ENCODE measurements at regions not wholly inside any gene's neighbourhood (a gene's known extent, or its start where the extent isn't known, plus 50 kb on each side); places are given as distances from the start of the nearest gene placed in this dataset.

GRCh38 chr9:106632621-106633020 lies 230.3 kb upstream of the ZNF462 start:
- Histone ChIP-seq H3K36me3 (no peaks in the 10 kb centered on the region), H3K27ac (no peak overlapping the region)
- TF ChIP-seq CTCF (IDR thresholded peaks at IDR 0.05) = no peak

GRCh38 chr9:106634183-106634582 lies 228.8 kb upstream of the ZNF462 start:
- no peaks in the 10 kb centered on the region for H3K4me1 ChIP-seq
- no peaks in the 10 kb centered on the region for H3K9me3 ChIP-seq
- no peak for DNase-seq (ENCODE audit: low spot score)
- TF ChIP-seq CTCF (IDR thresholded peaks at IDR 0.05) = no peak
- H3K4me3 ChIP-seq = no peak overlapping the region
- H3K27ac ChIP-seq = no peak overlapping the region
- H3K27me3 ChIP-seq = no peaks in the 10 kb centered on the region
- H3K36me3 ChIP-seq = no peaks in the 10 kb centered on the region

More at GRCh38 chr9:106632621-106633020, 230.3 kb upstream of the ZNF462 start:
- Histone ChIP-seq H3K9me3 (no peaks in the 10 kb centered on the region), H3K4me3 (no peak overlapping the region), H3K27me3 (no peaks in the 10 kb centered on the region), H3K4me1 (no peaks in the 10 kb centered on the region)
- DNase-seq (ENCODE audit: low spot score) = no peak

DNA sequence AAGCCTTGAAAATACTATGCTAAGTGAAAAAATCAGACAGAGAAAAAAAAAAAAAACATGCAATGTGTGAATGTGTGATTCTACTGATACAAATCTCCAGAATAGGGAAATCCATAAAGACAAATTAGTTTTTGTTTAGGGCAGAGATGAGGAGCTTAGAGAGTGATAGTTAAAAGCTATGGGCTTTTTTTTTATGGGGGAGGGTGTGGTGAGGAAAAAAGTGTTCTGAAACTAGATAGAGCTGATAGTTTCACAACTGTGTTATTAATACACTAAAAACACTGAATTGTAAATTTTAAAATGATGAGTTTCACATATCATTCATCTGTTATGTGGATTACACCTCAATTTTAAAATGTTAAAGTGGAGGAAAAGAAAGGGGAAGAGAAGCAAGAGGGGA lies 228.3 kb upstream of the ZNF462 start:
- H3K36me3 ChIP-seq = no peaks in the 10 kb centered on the region
- H3K27me3 ChIP-seq = no peaks in the 10 kb centered on the region
- no peaks in the 10 kb centered on the region for H3K4me1 ChIP-seq
- no peak for DNase-seq (ENCODE audit: low spot score)
- H3K4me3 ChIP-seq = no peak overlapping the region
- no peak for TF ChIP-seq CTCF (IDR thresholded peaks at IDR 0.05)
- no peak overlapping the region for H3K27ac ChIP-seq
- no peaks in the 10 kb centered on the region for H3K9me3 ChIP-seq

DNA sequence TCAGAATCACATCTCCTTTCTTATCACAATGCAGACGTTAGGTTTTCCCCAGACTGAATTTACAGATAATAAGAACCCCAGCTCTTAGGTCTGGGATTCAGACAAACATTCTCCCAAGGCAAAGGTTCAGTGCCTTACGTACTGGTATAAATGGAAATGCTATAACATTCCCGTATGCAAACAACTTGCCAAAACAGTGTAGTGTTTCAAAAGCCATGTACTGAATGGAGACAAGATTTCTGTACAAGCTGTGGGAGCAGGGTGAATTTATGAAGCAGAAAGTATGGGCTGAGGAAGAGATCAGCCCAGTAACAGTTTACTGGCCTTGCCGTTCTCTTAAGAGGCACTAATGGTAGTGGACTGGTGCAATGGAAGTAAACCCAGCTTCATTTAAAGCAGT lies 225.5 kb upstream of the ZNF462 start:
- no peaks in the 10 kb centered on the region for H3K27me3 ChIP-seq
- no peaks in the 10 kb centered on the region for H3K4me1 ChIP-seq
- H3K4me3 ChIP-seq = no peak overlapping the region
- no peaks in the 10 kb centered on the region for H3K36me3 ChIP-seq
- DNase-seq (ENCODE audit: low spot score) = no peak
- no peaks in the 10 kb centered on the region for H3K9me3 ChIP-seq
- no peak for TF ChIP-seq CTCF (IDR thresholded peaks at IDR 0.05)
- no peak overlapping the region for H3K27ac ChIP-seq

- H3K27ac ChIP-seq = no peak overlapping the region
Measured at GRCh38 chr9:106639873-106640568, 222.9 kb upstream of the ZNF462 start.

More at GRCh38 chr9:106639873-106640568, 222.9 kb upstream of the ZNF462 start:
- no peaks in the 10 kb centered on the region for H3K36me3 ChIP-seq
- no peak overlapping the region for H3K4me3 ChIP-seq
- H3K27me3 ChIP-seq = no peaks in the 10 kb centered on the region
- no peaks in the 10 kb centered on the region for H3K4me1 ChIP-seq
- no peak for DNase-seq (ENCODE audit: low spot score)
- no peaks in the 10 kb centered on the region for H3K9me3 ChIP-seq
- TF ChIP-seq CTCF (IDR thresholded peaks at IDR 0.05) = no peak

All from right atrium auricular region (tissue), 2 donors.